ENCODE measurements at regions not wholly inside any gene's neighbourhood (a gene's known extent, or its start where the extent isn't known, plus 50 kb on each side); places are given as distances from the start of the nearest gene placed in this dataset.

- no peak for TF ChIP-seq RAD21 (IDR thresholded peaks at IDR 0.05; ENCODE audit: low read depth)
- no peak for TF ChIP-seq EP300 (IDR thresholded peaks at IDR 0.05; ENCODE audit: borderline replicate concordance)
- no peak for TF ChIP-seq ZBTB7A (IDR thresholded peaks at IDR 0.05; ENCODE audit: low read depth)
- TF ChIP-seq CREB1 (IDR thresholded peaks at IDR 0.05; ENCODE audit: low read depth) = no peak
- TF ChIP-seq REST (IDR thresholded peaks at IDR 0.05; ENCODE audit: low read depth) = no peak
- no peak for TF ChIP-seq TCF12 (IDR thresholded peaks at IDR 0.05; ENCODE audit: low read depth)
- no peak for TF ChIP-seq EGR1 (IDR thresholded peaks at IDR 0.05)
- TF ChIP-seq YY1 (IDR thresholded peaks at IDR 0.05; ENCODE audit: low read depth) = no peak
- no peak for TF ChIP-seq TAF1 (IDR thresholded peaks at IDR 0.05; ENCODE audit: low read depth)
- no peak for TF ChIP-seq FOXM1 (IDR thresholded peaks at IDR 0.05; ENCODE audit: borderline replicate concordance, low read depth)
- TF ChIP-seq MAX (IDR thresholded peaks at IDR 0.05) = no peak
These were observed 88.2 kb upstream of the TP53I11 start for GRCh38 chr11:45038923-45039322.

GRCh38 chr11:45041596-45041995 is 90.9 kb upstream of the TP53I11 start:
- no peak for TF ChIP-seq NFIC (IDR thresholded peaks at IDR 0.05)
- no peak for TF ChIP-seq FOXM1 (IDR thresholded peaks at IDR 0.05; ENCODE audit: borderline replicate concordance, low read depth)
- TF ChIP-seq RAD21 (IDR thresholded peaks at IDR 0.05; ENCODE audit: low read depth) = no peak
- TF ChIP-seq EGR1 (IDR thresholded peaks at IDR 0.05) = no peak

GRCh38 chr11:45042560-45042959 is 91.9 kb upstream of the TP53I11 start:
- no peak for TF ChIP-seq CREB1 (IDR thresholded peaks at IDR 0.05; ENCODE audit: low read depth)
- no peak for TF ChIP-seq EGR1 (IDR thresholded peaks at IDR 0.05)
- TF ChIP-seq TEAD4 (IDR thresholded peaks at IDR 0.05) = no peak
- TF ChIP-seq EP300 (IDR thresholded peaks at IDR 0.05; ENCODE audit: borderline replicate concordance) = no peak
- no peak for TF ChIP-seq TCF12 (IDR thresholded peaks at IDR 0.05; ENCODE audit: low read depth)
- no peak for TF ChIP-seq TAF1 (IDR thresholded peaks at IDR 0.05; ENCODE audit: low read depth)
- no peak for TF ChIP-seq MAX (IDR thresholded peaks at IDR 0.05)
- no peak for TF ChIP-seq YY1 (IDR thresholded peaks at IDR 0.05; ENCODE audit: low read depth)
- TF ChIP-seq ZBTB7A (IDR thresholded peaks at IDR 0.05; ENCODE audit: low read depth) = no peak
- TF ChIP-seq USF1 (IDR thresholded peaks at IDR 0.05) = no peak
- TF ChIP-seq CEBPB (IDR thresholded peaks at IDR 0.05) = no peak
- TF ChIP-seq REST (IDR thresholded peaks at IDR 0.05; ENCODE audit: low read depth) = no peak
- TF ChIP-seq NFIC (IDR thresholded peaks at IDR 0.05) = no peak
- TF ChIP-seq RAD21 (IDR thresholded peaks at IDR 0.05; ENCODE audit: low read depth) = no peak
- no peak for TF ChIP-seq FOXM1 (IDR thresholded peaks at IDR 0.05; ENCODE audit: borderline replicate concordance, low read depth)

- no peak for TF ChIP-seq TCF12 (IDR thresholded peaks at IDR 0.05; ENCODE audit: low read depth)
- no peak for TF ChIP-seq CEBPB (IDR thresholded peaks at IDR 0.05)
- no peak for TF ChIP-seq EGR1 (IDR thresholded peaks at IDR 0.05)
- no peak for TF ChIP-seq REST (IDR thresholded peaks at IDR 0.05; ENCODE audit: low read depth)
- TF ChIP-seq RAD21 (IDR thresholded peaks at IDR 0.05; ENCODE audit: low read depth) = no peak
- no peak for TF ChIP-seq FOXM1 (IDR thresholded peaks at IDR 0.05; ENCODE audit: borderline replicate concordance, low read depth)
- TF ChIP-seq NFIC (IDR thresholded peaks at IDR 0.05) = no peak
- TF ChIP-seq USF1 (IDR thresholded peaks at IDR 0.05) = no peak
- no peak for TF ChIP-seq MAX (IDR thresholded peaks at IDR 0.05)
- no peak for TF ChIP-seq TEAD4 (IDR thresholded peaks at IDR 0.05)
- TF ChIP-seq EP300 (IDR thresholded peaks at IDR 0.05; ENCODE audit: borderline replicate concordance) = no peak
- TF ChIP-seq ZBTB7A (IDR thresholded peaks at IDR 0.05; ENCODE audit: low read depth) = no peak
- TF ChIP-seq YY1 (IDR thresholded peaks at IDR 0.05; ENCODE audit: low read depth) = no peak
- TF ChIP-seq TAF1 (IDR thresholded peaks at IDR 0.05; ENCODE audit: low read depth) = no peak
- TF ChIP-seq CREB1 (IDR thresholded peaks at IDR 0.05; ENCODE audit: low read depth) = no peak
These were observed 93.2 kb upstream of the TP53I11 start for GRCh38 chr11:45043755-45044475.

Measured in Ishikawa (cell line).